ENCODE measurements at regions not wholly inside any gene's neighbourhood (a gene's known extent, or its start where the extent isn't known, plus 50 kb on each side); places are given as distances from the start of the nearest gene placed in this dataset.

DNA sequence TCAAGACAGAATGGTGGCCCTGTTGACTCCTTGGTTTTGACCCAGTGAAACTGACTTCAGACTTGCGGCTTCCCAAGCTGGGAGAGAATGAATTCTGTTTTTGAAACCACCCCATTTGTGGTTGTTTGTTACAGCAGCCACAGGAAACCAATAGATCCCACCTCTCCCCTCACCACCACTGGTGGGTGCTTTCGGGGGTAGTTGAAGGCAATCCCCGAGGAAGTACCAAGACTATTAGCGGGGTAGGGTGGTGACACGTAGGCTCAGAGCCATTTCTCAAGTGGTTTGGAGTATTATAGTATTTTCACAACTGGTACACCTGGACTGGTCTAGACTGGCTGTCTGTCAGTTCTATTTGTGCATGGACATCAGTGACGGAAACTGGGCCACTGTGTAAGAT is 189.1 kb upstream of the RBPJ start:
- 77% methylated on average over 6 of the region's 6 CpGs for WGBS
- DNase-seq (ENCODE audit: extremely low spot score): no peak
- Histone ChIP-seq H3K27me3 (no peaks in the 10 kb centered on the region), H3K9me3 (no peaks in the 10 kb centered on the region), H3K4me1 (no peaks in the 10 kb centered on the region), H3K27ac (replicated peaks in 1 of 4) (no peak overlapping the region), H3K36me3 (no peaks in the 10 kb centered on the region), H3K4me3 (no peak overlapping the region)
- TF ChIP-seq CTCF (IDR thresholded peaks at IDR 0.05) (no peak), POLR2AphosphoS5 (IDR thresholded peaks at IDR 0.05) (no peak), POLR2A (IDR thresholded peaks at IDR 0.05; ENCODE audit: low read depth) (no peak), EP300 (IDR thresholded peaks at IDR 0.05) (no peak)
- intact Hi-C loops (cut with DNase I): no loop called here

GRCh38 chr4:26132858-26133257 is 188.0 kb upstream of the RBPJ start:
- DNase-seq (ENCODE audit: extremely low spot score): no peak
- H3K4me3 ChIP-seq: no peak overlapping the region
- WGBS: 92% methylated on average over 6 of the region's 6 CpGs

GRCh38 chr4:26133840-26134239 is 187.0 kb upstream of the RBPJ start:
- Histone ChIP-seq H3K4me3 (no peak overlapping the region), H3K36me3 (no peaks in the 10 kb centered on the region), H3K4me1 (no peaks in the 10 kb centered on the region), H3K27ac (replicated peaks in 1 of 4) (no peak overlapping the region), H3K27me3 (no peaks in the 10 kb centered on the region), H3K9me3 (no peaks in the 10 kb centered on the region)
- 74% methylated on average over 2 of the region's 2 CpGs for WGBS
- intact Hi-C loops (cut with DNase I): no loop called here
- TF ChIP-seq POLR2AphosphoS5 (IDR thresholded peaks at IDR 0.05): no peak
- TF ChIP-seq CTCF (IDR thresholded peaks at IDR 0.05): no peak
- no peak for TF ChIP-seq POLR2A (IDR thresholded peaks at IDR 0.05; ENCODE audit: low read depth)
- no peak for TF ChIP-seq EP300 (IDR thresholded peaks at IDR 0.05)
- no peak for DNase-seq (ENCODE audit: extremely low spot score)

More at GRCh38 chr4:26132858-26133257, 188.0 kb upstream of the RBPJ start:
- Histone ChIP-seq H3K36me3 (no peaks in the 10 kb centered on the region), H3K27ac (replicated peaks in 1 of 4) (no peak overlapping the region), H3K9me3 (no peaks in the 10 kb centered on the region), H3K27me3 (no peaks in the 10 kb centered on the region), H3K4me1 (no peaks in the 10 kb centered on the region)
- no peak for TF ChIP-seq CTCF (IDR thresholded peaks at IDR 0.05)
- no peak for TF ChIP-seq POLR2AphosphoS5 (IDR thresholded peaks at IDR 0.05)
- TF ChIP-seq POLR2A (IDR thresholded peaks at IDR 0.05; ENCODE audit: low read depth): no peak
- TF ChIP-seq EP300 (IDR thresholded peaks at IDR 0.05): no peak
- intact Hi-C loops (cut with DNase I): no loop called here

- Histone ChIP-seq H3K27me3 (no peaks in the 10 kb centered on the region), H3K36me3 (no peaks in the 10 kb centered on the region), H3K4me3 (no peak overlapping the region), H3K9me3 (no peaks in the 10 kb centered on the region), H3K4me1 (peaks cover 0 to 6% (median 0%) of the 10 kb centered on the region in 4 donors), H3K27ac (replicated peaks in 1 of 4) (no peak overlapping the region)
- DNase-seq (ENCODE audit: extremely low spot score): no peak
- 80% methylated on average over 4 of the region's 4 CpGs for WGBS
- no peak for TF ChIP-seq POLR2AphosphoS5 (IDR thresholded peaks at IDR 0.05)
- TF ChIP-seq CTCF (IDR thresholded peaks at IDR 0.05): no peak
- no peak for TF ChIP-seq POLR2A (IDR thresholded peaks at IDR 0.05; ENCODE audit: low read depth)
- TF ChIP-seq EP300 (IDR thresholded peaks at IDR 0.05): no peak
- intact Hi-C loops (cut with DNase I): no loop called here
These were observed 185.5 kb upstream of the RBPJ start for GRCh38 chr4:26135331-26135730.

DNA sequence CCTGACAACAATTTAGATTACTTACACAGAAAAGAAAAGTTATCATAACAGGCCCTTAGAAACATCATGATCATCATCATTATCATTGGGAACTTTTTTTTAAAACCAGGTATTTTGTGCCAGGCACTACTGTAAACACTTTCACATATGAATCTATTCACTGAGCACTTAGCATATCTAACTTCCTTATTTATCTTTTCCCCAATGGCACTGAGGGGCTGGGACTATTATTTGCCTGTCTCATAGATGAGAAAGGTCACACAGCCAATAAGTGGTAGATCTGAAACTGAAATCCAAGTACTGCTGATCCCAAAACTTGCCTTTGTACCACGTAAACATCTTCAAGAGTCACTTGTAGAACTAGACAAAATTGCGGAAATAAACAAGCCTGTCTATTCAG is 184.2 kb upstream of the RBPJ start:
- WGBS: 100% methylated on average over 2 of the region's 2 CpGs
- Histone ChIP-seq H3K4me1 (peaks cover 0 to 7% (median 0%) of the 10 kb centered on the region in 4 donors), H3K27me3 (no peaks in the 10 kb centered on the region), H3K36me3 (no peaks in the 10 kb centered on the region), H3K9me3 (no peaks in the 10 kb centered on the region), H3K4me3 (no peak overlapping the region), H3K27ac (replicated peaks in 1 of 4) (no peak overlapping the region)
- DNase-seq (ENCODE audit: extremely low spot score): no peak
- intact Hi-C loops (cut with DNase I): no loop called here
- TF ChIP-seq CTCF (IDR thresholded peaks at IDR 0.05) (no peak), POLR2A (IDR thresholded peaks at IDR 0.05; ENCODE audit: low read depth) (no peak), EP300 (IDR thresholded peaks at IDR 0.05) (no peak), POLR2AphosphoS5 (IDR thresholded peaks at IDR 0.05) (no peak)

All from esophagus muscularis mucosa (tissue), 4 donors.